ENCODE measurements at regions not wholly inside any gene's neighbourhood (a gene's known extent, or its start where the extent isn't known, plus 50 kb on each side); places are given as distances from the start of the nearest gene placed in this dataset.
A peak's percentile ranks its signal among the peaks of the same experiment; 100 is the strongest.

DNA sequence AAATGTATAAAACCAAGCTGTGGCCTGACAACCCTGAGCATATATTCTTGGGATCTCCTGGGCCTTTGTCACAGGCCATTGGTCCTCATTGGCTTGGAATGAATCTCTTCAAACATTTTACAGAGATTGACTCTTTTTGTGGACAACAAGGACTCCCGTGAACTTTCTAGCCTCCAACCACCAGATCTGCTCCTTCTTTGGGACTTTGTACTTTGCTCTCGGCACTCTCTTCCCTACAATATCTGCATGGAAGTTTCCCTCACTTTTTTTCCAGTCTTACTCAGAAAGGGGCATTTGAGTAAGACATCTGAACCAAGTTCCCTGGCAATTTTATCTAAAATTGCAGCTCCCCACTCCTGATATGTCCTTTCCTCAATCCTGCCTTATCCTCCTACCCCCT lies 158.8 kb downstream of the PHLDA1 start:
- no peak overlapping the region for H3K4me3 ChIP-seq
- no peaks in the 10 kb centered on the region for H3K27me3 ChIP-seq
- no peaks in the 10 kb centered on the region for H3K9me3 ChIP-seq (ENCODE audit: low read depth)
- H3K27ac ChIP-seq, result no peak overlapping the region
- TF ChIP-seq CTCF (IDR thresholded peaks at IDR 0.05; ENCODE audit: low read depth, low read length), result no peak
- no peaks in the 10 kb centered on the region for H3K36me3 ChIP-seq
- DNase-seq (ENCODE audit: low read depth in 1 of 2, low spot score in 1 of 2), result no peak
- peaks cover 8% of the 10 kb centered on the region for H3K4me1 ChIP-seq (ENCODE audit: low read depth)

DNA sequence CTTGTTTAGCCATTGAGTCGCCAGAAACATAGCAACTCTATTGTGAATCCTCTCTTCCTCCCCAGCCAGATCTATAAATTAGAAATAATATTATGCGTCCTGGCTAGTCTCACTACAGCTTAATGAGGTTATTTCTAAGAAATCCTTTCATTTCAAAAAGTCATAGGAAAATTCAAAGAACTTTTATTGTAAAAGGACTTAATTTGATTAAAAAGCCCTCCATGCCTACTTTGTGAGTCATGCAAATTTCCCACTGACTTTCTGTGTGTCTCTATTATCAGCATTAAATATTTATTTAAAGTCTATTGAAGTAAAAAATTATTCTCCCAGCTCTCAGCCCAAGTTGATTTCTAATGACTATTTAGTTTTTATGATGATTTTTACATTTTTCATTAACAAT lies 160.7 kb downstream of the PHLDA1 start:
- Histone ChIP-seq H3K27ac (no peak overlapping the region), H3K4me1 (ENCODE audit: low read depth) (no peaks in the 10 kb centered on the region), H3K27me3 (no peaks in the 10 kb centered on the region), H3K4me3 (no peak overlapping the region), H3K36me3 (no peaks in the 10 kb centered on the region), H3K9me3 (ENCODE audit: low read depth) (no peaks in the 10 kb centered on the region)
- peak in 1 of 2 donors; percentile 32 for DNase-seq (ENCODE audit: low read depth in 1 of 2, low spot score in 1 of 2)
- no peak for TF ChIP-seq CTCF (IDR thresholded peaks at IDR 0.05; ENCODE audit: low read depth, low read length)

- Histone ChIP-seq H3K36me3 (no peaks in the 10 kb centered on the region), H3K4me1 (ENCODE audit: low read depth) (no peaks in the 10 kb centered on the region), H3K27ac (no peak overlapping the region), H3K9me3 (ENCODE audit: low read depth) (no peaks in the 10 kb centered on the region), H3K4me3 (no peak overlapping the region), H3K27me3 (no peaks in the 10 kb centered on the region)
- TF ChIP-seq CTCF (IDR thresholded peaks at IDR 0.05; ENCODE audit: low read depth, low read length), result no peak
- DNase-seq (ENCODE audit: low read depth in 1 of 2, low spot score in 1 of 2), result no peak
Measured at GRCh38 chr12:75868501-75868900, 163.1 kb downstream of the PHLDA1 start.

DNA sequence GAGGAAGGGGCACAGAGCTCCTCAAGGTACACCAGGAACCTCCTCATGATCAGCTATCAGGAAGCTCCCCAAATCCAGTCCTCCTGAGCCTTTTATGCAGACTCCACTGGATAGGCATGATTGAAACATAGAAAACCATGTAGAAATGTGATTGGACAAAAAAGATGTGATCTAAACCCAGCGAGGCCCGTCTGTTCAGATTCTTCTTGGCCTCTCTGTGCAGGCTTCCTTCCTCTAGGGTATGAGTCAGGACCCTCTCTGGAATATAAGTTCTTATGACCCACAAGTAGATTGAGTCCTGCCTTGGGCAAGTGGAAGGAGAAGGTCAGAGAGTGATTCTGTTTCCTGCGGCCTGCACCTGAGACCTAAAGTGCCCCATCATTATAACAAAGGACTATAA lies 166.3 kb downstream of the PHLDA1 start:
- no peaks in the 10 kb centered on the region for H3K4me1 ChIP-seq (ENCODE audit: low read depth)
- no peak for TF ChIP-seq CTCF (IDR thresholded peaks at IDR 0.05; ENCODE audit: low read depth, low read length)
- no peak for DNase-seq (ENCODE audit: low read depth in 1 of 2, low spot score in 1 of 2)
- no peak overlapping the region for H3K4me3 ChIP-seq
- no peaks in the 10 kb centered on the region for H3K27me3 ChIP-seq
- H3K36me3 ChIP-seq, result no peaks in the 10 kb centered on the region
- no peak overlapping the region for H3K27ac ChIP-seq
- no peaks in the 10 kb centered on the region for H3K9me3 ChIP-seq (ENCODE audit: low read depth)

GRCh38 chr12:75864161-75864560 lies 167.4 kb downstream of the PHLDA1 start:
- Histone ChIP-seq H3K9me3 (ENCODE audit: low read depth) (no peaks in the 10 kb centered on the region), H3K27ac (no peak overlapping the region), H3K4me3 (no peak overlapping the region), H3K4me1 (ENCODE audit: low read depth) (no peaks in the 10 kb centered on the region), H3K27me3 (no peaks in the 10 kb centered on the region), H3K36me3 (no peaks in the 10 kb centered on the region)
- DNase-seq (ENCODE audit: low read depth in 1 of 2, low spot score in 1 of 2), result no peak
- no peak for TF ChIP-seq CTCF (IDR thresholded peaks at IDR 0.05; ENCODE audit: low read depth, low read length)

- Histone ChIP-seq H3K9me3 (ENCODE audit: low read depth) (no peaks in the 10 kb centered on the region), H3K27me3 (no peaks in the 10 kb centered on the region), H3K36me3 (no peaks in the 10 kb centered on the region), H3K4me3 (no peak overlapping the region), H3K27ac (no peak overlapping the region), H3K4me1 (ENCODE audit: low read depth) (no peaks in the 10 kb centered on the region)
- no peak for DNase-seq (ENCODE audit: low read depth in 1 of 2, low spot score in 1 of 2)
- no peak for TF ChIP-seq CTCF (IDR thresholded peaks at IDR 0.05; ENCODE audit: low read depth, low read length)
Measured at GRCh38 chr12:75863533-75863932, 168.0 kb downstream of the PHLDA1 start.
